ENCODE measurements at regions not wholly inside any gene's neighbourhood (a gene's known extent, or its start where the extent isn't known, plus 50 kb on each side); places are given as distances from the start of the nearest gene placed in this dataset.
"Not testable (repeated sequence)": the region's sequence is repeated elsewhere in the genome, so short reads cannot be mapped to it uniquely, and the experiment has no call there.

DNA sequence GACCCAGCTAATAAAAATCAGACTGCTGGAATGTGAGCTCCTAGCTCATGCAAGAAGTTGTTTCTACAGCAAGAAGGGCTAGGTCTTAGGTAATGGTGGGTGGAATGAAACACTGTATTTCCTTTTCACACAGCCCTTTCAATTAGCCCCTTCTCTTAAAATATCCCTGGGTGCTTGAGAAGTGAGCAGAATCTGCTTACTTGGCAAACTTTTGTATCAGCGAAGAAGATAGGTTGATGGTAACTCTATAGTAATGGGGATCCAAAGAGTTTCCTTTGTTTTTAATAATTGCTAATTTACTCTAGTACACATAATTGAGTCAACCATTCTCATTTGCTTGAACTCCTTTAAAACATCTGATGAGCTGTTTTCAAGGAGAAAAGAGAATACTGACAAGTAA, 100.6 kb upstream of the FSCB start:
- ATAC-seq = no peak
- no peak for TF ChIP-seq ZC3H10 (CRISPR knock-in tag; IDR thresholded peaks at IDR 0.05)
- no peak for TF ChIP-seq ISL1 (CRISPR knock-in tag; IDR thresholded peaks at IDR 0.05)
- TF ChIP-seq ZNF70 (CRISPR knock-in tag; IDR thresholded peaks at IDR 0.05) = no peak

DNA sequence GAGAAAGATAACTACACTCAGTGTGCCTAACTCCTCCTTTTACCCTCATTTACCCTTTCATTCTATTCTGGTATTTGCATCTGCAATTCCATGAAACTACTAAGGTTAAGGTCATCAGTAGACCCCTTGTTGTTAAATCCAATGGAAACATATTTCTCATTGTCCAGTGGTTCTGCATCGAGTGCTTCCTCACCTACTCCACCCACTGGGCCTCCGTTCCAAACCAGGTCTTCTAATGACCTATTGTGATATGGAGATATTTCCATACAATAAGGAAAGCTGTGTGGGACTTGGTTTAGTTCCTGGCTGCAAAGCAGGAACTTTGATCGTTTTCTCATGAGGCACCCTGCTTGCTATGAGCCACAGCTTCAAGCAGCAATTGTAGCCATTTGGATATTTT, 99.5 kb upstream of the FSCB start:
- TF ChIP-seq, protein P1, sequence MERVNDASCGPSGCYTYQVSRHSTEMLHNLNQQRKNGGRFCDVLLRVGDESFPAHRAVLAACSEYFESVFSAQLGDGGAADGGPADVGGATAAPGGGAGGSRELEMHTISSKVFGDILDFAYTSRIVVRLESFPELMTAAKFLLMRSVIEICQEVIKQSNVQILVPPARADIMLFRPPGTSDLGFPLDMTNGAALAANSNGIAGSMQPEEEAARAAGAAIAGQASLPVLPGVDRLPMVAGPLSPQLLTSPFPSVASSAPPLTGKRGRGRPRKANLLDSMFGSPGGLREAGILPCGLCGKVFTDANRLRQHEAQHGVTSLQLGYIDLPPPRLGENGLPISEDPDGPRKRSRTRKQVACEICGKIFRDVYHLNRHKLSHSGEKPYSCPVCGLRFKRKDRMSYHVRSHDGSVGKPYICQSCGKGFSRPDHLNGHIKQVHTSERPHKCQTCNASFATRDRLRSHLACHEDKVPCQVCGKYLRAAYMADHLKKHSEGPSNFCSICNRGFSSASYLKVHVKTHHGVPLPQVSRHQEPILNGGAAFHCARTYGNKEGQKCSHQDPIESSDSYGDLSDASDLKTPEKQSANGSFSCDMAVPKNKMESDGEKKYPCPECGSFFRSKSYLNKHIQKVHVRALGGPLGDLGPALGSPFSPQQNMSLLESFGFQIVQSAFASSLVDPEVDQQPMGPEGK (CRISPR knock-in tag; IDR thresholded peaks at IDR 0.05; ENCODE audit: borderline replicate concordance) = no peak
- TF ChIP-seq ZC3H10 (CRISPR knock-in tag; IDR thresholded peaks at IDR 0.05) (no peak), TOX (CRISPR knock-in tag; IDR thresholded peaks at IDR 0.05; ENCODE audit: borderline replicate concordance) (no peak), ZFP30 (CRISPR knock-in tag; IDR thresholded peaks at IDR 0.05) (no peak), ZFP3 (CRISPR knock-in tag; IDR thresholded peaks at IDR 0.05) (no peak), SNAI2 (CRISPR knock-in tag; IDR thresholded peaks at IDR 0.05) (no peak), ZNF70 (CRISPR knock-in tag; IDR thresholded peaks at IDR 0.05) (no peak), BACH2 (CRISPR knock-in tag; IDR thresholded peaks at IDR 0.05; ENCODE audit: borderline replicate concordance) (no peak), ZNF8 (CRISPR knock-in tag; IDR thresholded peaks at IDR 0.05) (no peak), ISL1 (CRISPR knock-in tag; IDR thresholded peaks at IDR 0.05) (no peak), ESRRG (CRISPR knock-in tag; IDR thresholded peaks at IDR 0.05) (no peak), OSR1 (CRISPR knock-in tag; IDR thresholded peaks at IDR 0.05) (no peak)
- TF ChIP-seq, protein P2, sequence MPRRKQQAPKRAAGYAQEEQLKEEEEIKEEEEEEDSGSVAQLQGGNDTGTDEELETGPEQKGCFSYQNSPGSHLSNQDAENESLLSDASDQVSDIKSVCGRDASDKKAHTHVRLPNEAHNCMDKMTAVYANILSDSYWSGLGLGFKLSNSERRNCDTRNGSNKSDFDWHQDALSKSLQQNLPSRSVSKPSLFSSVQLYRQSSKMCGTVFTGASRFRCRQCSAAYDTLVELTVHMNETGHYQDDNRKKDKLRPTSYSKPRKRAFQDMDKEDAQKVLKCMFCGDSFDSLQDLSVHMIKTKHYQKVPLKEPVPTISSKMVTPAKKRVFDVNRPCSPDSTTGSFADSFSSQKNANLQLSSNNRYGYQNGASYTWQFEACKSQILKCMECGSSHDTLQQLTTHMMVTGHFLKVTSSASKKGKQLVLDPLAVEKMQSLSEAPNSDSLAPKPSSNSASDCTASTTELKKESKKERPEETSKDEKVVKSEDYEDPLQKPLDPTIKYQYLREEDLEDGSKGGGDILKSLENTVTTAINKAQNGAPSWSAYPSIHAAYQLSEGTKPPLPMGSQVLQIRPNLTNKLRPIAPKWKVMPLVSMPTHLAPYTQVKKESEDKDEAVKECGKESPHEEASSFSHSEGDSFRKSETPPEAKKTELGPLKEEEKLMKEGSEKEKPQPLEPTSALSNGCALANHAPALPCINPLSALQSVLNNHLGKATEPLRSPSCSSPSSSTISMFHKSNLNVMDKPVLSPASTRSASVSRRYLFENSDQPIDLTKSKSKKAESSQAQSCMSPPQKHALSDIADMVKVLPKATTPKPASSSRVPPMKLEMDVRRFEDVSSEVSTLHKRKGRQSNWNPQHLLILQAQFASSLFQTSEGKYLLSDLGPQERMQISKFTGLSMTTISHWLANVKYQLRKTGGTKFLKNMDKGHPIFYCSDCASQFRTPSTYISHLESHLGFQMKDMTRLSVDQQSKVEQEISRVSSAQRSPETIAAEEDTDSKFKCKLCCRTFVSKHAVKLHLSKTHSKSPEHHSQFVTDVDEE (CRISPR knock-in tag; IDR thresholded peaks at IDR 0.05) = no peak
- TF ChIP-seq, protein P3, sequence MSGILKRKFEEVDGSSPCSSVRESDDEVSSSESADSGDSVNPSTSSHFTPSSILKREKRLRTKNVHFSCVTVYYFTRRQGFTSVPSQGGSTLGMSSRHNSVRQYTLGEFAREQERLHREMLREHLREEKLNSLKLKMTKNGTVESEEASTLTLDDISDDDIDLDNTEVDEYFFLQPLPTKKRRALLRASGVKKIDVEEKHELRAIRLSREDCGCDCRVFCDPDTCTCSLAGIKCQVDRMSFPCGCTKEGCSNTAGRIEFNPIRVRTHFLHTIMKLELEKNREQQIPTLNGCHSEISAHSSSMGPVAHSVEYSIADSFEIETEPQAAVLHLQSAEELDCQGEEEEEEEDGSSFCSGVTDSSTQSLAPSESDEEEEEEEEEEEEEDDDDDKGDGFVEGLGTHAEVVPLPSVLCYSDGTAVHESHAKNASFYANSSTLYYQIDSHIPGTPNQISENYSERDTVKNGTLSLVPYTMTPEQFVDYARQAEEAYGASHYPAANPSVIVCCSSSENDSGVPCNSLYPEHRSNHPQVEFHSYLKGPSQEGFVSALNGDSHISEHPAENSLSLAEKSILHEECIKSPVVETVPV (CRISPR knock-in tag; IDR thresholded peaks at IDR 0.05) = no peak
- ATAC-seq = no peak

DNA sequence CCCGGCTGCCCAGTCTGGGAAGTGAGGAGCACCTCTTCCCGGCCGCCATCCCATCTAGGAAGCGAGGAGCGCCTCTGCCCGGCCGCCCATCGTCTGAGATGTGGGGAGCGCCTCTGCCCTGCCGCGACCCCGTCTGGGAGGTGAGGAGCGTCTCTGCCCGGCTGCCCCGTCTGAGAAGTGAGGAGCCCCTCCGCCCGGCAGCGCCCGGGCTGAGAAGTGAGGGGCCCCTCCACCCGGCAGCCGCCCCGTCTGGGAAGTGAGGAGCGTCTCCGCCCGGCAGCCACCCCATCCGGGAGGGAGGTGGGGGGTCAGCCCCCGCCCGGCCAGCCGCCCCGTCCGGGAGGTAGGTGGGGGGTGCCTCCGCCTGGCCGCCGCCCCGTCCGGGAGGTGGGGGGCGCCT, 94.2 kb upstream of the FSCB start:
- not testable (repeated sequence) for ATAC-seq

DNA sequence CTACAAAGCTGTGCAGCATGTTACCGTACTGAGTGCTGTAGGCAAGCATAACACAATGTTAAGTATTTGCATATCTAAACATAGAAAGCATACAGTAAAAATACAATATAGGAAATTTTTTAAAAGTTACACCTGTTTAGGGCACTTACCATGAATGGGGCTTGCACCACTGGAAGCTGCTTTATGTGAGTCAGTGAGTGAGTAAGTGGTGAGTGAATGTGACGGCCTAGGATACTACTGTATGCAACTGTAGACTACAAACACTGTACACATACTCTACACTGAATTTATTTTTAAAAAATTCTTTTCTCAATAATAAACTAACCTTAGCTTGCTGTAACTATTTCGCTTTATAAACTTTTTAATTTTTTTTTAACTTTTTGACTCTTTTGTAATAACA, 82.1 kb upstream of the FSCB start:
- ATAC-seq = no peak
- TF ChIP-seq, protein P2 (CRISPR knock-in tag; IDR thresholded peaks at IDR 0.05) = no peak
- no peak for TF ChIP-seq SNAI2 (CRISPR knock-in tag; IDR thresholded peaks at IDR 0.05)
- TF ChIP-seq ESRRG (CRISPR knock-in tag; IDR thresholded peaks at IDR 0.05) = no peak
- TF ChIP-seq, protein P3 (CRISPR knock-in tag; IDR thresholded peaks at IDR 0.05) = no peak
- TF ChIP-seq ZFP3 (CRISPR knock-in tag; IDR thresholded peaks at IDR 0.05) = no peak
- TF ChIP-seq ISL1 (CRISPR knock-in tag; IDR thresholded peaks at IDR 0.05) = no peak
- no peak for TF ChIP-seq ZNF565 (CRISPR knock-in tag; conservative IDR thresholded peaks at IDR 0.05; ENCODE audit: low read depth)
- TF ChIP-seq, protein P4, sequence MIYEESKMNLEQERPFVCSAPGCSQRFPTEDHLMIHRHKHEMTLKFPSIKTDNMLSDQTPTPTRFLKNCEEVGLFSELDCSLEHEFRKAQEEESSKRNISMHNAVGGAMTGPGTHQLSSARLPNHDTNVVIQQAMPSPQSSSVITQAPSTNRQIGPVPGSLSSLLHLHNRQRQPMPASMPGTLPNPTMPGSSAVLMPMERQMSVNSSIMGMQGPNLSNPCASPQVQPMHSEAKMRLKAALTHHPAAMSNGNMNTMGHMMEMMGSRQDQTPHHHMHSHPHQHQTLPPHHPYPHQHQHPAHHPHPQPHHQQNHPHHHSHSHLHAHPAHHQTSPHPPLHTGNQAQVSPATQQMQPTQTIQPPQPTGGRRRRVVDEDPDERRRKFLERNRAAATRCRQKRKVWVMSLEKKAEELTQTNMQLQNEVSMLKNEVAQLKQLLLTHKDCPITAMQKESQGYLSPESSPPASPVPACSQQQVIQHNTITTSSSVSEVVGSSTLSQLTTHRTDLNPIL (CRISPR knock-in tag; IDR thresholded peaks at IDR 0.05; ENCODE audit: low read depth) = no peak
- no peak for TF ChIP-seq ZFP30 (CRISPR knock-in tag; IDR thresholded peaks at IDR 0.05)
- TF ChIP-seq, protein P5, sequence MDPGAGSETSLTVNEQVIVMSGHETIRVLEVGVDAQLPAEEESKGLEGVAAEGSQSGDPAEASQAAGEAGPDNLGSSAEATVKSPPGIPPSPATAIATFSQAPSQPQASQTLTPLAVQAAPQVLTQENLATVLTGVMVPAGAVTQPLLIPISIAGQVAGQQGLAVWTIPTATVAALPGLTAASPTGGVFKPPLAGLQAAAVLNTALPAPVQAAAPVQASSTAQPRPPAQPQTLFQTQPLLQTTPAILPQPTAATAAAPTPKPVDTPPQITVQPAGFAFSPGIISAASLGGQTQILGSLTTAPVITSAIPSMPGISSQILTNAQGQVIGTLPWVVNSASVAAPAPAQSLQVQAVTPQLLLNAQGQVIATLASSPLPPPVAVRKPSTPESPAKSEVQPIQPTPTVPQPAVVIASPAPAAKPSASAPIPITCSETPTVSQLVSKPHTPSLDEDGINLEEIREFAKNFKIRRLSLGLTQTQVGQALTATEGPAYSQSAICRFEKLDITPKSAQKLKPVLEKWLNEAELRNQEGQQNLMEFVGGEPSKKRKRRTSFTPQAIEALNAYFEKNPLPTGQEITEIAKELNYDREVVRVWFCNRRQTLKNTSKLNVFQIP (CRISPR knock-in tag; IDR thresholded peaks at IDR 0.05; ENCODE audit: borderline replicate concordance, low read depth) = no peak
- no peak for TF ChIP-seq OSR1 (CRISPR knock-in tag; IDR thresholded peaks at IDR 0.05)
- no peak for TF ChIP-seq TOX (CRISPR knock-in tag; IDR thresholded peaks at IDR 0.05; ENCODE audit: borderline replicate concordance)
- TF ChIP-seq ZC3H10 (CRISPR knock-in tag; IDR thresholded peaks at IDR 0.05) = no peak
- no peak for TF ChIP-seq ARNTL (CRISPR knock-in tag; IDR thresholded peaks at IDR 0.05; ENCODE audit: borderline replicate concordance, low read depth)
- TF ChIP-seq ZNF70 (CRISPR knock-in tag; IDR thresholded peaks at IDR 0.05) = no peak
- TF ChIP-seq, protein P1 (CRISPR knock-in tag; IDR thresholded peaks at IDR 0.05; ENCODE audit: borderline replicate concordance) = no peak
- TF ChIP-seq RARB (CRISPR knock-in tag; IDR thresholded peaks at IDR 0.05) = no peak

Data from SK-N-SH treated with all-trans-retinoic acid at 6 μM for 48 hours (cell line).